ENCODE measurements at regions not wholly inside any gene's neighbourhood (a gene's known extent, or its start where the extent isn't known, plus 50 kb on each side); places are given as distances from the start of the nearest gene placed in this dataset.

DNA sequence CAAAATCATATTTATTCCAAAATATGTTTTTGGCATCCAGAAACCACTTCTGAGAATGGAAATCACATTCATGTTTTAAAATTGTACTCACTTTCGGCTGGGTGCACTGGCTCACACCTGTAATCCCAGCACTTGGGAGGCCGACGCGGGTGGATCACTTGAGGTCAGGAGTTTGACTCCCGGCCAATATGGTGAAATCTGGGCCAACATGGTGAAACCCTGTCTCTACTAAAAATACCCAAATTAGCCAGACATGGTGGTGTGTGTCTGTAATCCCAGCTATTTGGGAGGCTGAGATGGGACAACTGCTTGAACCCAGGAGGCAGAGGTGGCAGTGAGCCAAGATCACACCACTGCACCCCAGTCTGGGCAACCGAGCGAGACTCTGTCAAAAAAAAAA lies 580.7 kb downstream of the MAFB start:
- Histone ChIP-seq H3K4me2 (replicated peaks; ENCODE audit: extremely low read depth, low read length, poor library complexity, severe bottlenecking) (no peak overlapping the region), H2AFZ (ENCODE audit: insufficient read depth, low read depth, low read length, poor library complexity, severe bottlenecking) (no peak overlapping the region), H3K4me3 (replicated peaks in 1 of 3; ENCODE audit: low read depth in 2 of 3, low read length in 3 of 3) (no peak overlapping the region), H3K27me3 (ENCODE audit: control insufficient read depth in 2 of 2, insufficient read depth in 2 of 2, low read length in 2 of 2) (no peaks in the 10 kb centered on the region), H3K36me3 (replicated peaks in 1 of 2; ENCODE audit: control insufficient read depth in 1 of 2, insufficient read depth in 2 of 2, low read length in 2 of 2) (no peaks in the 10 kb centered on the region), H3K9ac (ENCODE audit: insufficient read depth, low read length, poor library complexity, severe bottlenecking) (no peak overlapping the region), H3K4me1 (ENCODE audit: control insufficient read depth in 1 of 2, insufficient read depth in 2 of 2, low read length in 2 of 2) (no peaks in the 10 kb centered on the region), H3K9me3 (replicated peaks in 1 of 2; ENCODE audit: control insufficient read depth in 1 of 2, insufficient read depth in 1 of 2, low read length in 2 of 2) (no peaks in the 10 kb centered on the region), H3K79me2 (ENCODE audit: insufficient read depth, low read length) (no peaks in the 10 kb centered on the region), H3K27ac (ENCODE audit: low read depth in 1 of 2, low read length in 2 of 2) (no peak overlapping the region), H4K20me1 (ENCODE audit: insufficient read depth, low read length) (no peaks in the 10 kb centered on the region)
- Mint-ChIP-seq H3K36me3 (no peaks in the 10 kb centered on the region), H3K4me3 (no peak overlapping the region), H3K27me3 (ENCODE audit: low read depth in 3 of 3) (peaks cover under 1 to 3% (median 2%) of the 10 kb centered on the region in 3 donors), H3K9me3 (peaks cover 0 to 6% (median 0%) of the 10 kb centered on the region in 7 donors), H3K27ac (no peak overlapping the region), H3K4me1 (no peaks in the 10 kb centered on the region)
- 93% methylated on average over 4 of the region's 7 CpGs for WGBS (ENCODE audit: insufficient coverage)
- no peak for DNase-seq
- no peak for TF ChIP-seq CTCF (IDR thresholded peaks at IDR 0.05)
- intact Hi-C loops (cut with micrococcal nuclease): no loop called here

DNA sequence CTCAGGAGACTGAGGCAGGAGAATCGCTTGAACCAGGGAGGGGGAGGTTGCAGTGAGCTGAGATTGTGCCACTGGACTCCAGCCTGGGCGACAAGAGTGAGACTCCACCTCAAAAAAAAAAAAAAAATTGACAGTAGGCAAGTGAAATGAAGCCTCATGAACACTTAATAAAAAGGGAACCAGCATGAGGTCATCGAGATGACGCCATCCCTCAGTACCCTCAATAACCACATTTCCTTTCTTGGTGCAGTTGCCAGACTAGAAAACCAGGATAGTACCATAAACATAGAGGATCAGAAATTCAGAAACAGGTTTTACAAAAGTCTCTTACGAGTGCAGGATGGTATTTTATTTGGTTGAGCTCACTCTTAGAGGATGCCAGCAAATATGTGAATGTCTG lies 584.1 kb downstream of the MAFB start:
- no peak overlapping the region for H3K4me3 ChIP-seq (replicated peaks in 1 of 3; ENCODE audit: low read depth in 2 of 3, low read length in 3 of 3)
- H3K4me1 ChIP-seq (ENCODE audit: control insufficient read depth in 1 of 2, insufficient read depth in 2 of 2, low read length in 2 of 2): no peaks in the 10 kb centered on the region
- Mint-ChIP-seq H3K36me3 (no peaks in the 10 kb centered on the region), H3K4me3 (no peak overlapping the region), H3K9me3 (peaks cover 0 to 6% (median 0%) of the 10 kb centered on the region in 7 donors), H3K4me1 (no peaks in the 10 kb centered on the region), H3K27ac (no peak overlapping the region), H3K27me3 (ENCODE audit: low read depth in 3 of 3) (peaks cover 0 to 3% (median 2%) of the 10 kb centered on the region in 3 donors)
- no peaks in the 10 kb centered on the region for H3K27me3 ChIP-seq (ENCODE audit: control insufficient read depth in 2 of 2, insufficient read depth in 2 of 2, low read length in 2 of 2)
- H3K9me3 ChIP-seq (replicated peaks in 1 of 2; ENCODE audit: control insufficient read depth in 1 of 2, insufficient read depth in 1 of 2, low read length in 2 of 2): no peaks in the 10 kb centered on the region
- WGBS (ENCODE audit: insufficient coverage): 93% methylated on average over 3 of the region's 5 CpGs
- no peaks in the 10 kb centered on the region for H3K79me2 ChIP-seq (ENCODE audit: insufficient read depth, low read length)
- no peak overlapping the region for H3K27ac ChIP-seq (ENCODE audit: low read depth in 1 of 2, low read length in 2 of 2)
- H3K9ac ChIP-seq (ENCODE audit: insufficient read depth, low read length, poor library complexity, severe bottlenecking): no peak overlapping the region
- no peaks in the 10 kb centered on the region for H3K36me3 ChIP-seq (replicated peaks in 1 of 2; ENCODE audit: control insufficient read depth in 1 of 2, insufficient read depth in 2 of 2, low read length in 2 of 2)
- DNase-seq: no peak
- no peak overlapping the region for H3K4me2 ChIP-seq (replicated peaks; ENCODE audit: extremely low read depth, low read length, poor library complexity, severe bottlenecking)
- no peaks in the 10 kb centered on the region for H4K20me1 ChIP-seq (ENCODE audit: insufficient read depth, low read length)
- no peak overlapping the region for H2AFZ ChIP-seq (ENCODE audit: insufficient read depth, low read depth, low read length, poor library complexity, severe bottlenecking)
- no peak for TF ChIP-seq CTCF (IDR thresholded peaks at IDR 0.05)
- intact Hi-C loops (cut with micrococcal nuclease): no loop called here
